ENCODE measurements at regions not wholly inside any gene's neighbourhood (a gene's known extent, or its start where the extent isn't known, plus 50 kb on each side); places are given as distances from the start of the nearest gene placed in this dataset.

GRCh38 chr12:73465106-73465505 lies 1072.5 kb upstream of the ATXN7L3B start:
- no peaks in the 10 kb centered on the region for H3K36me3 ChIP-seq (ENCODE audit: low read depth, missing control alignments)
- TF ChIP-seq, protein P1, sequence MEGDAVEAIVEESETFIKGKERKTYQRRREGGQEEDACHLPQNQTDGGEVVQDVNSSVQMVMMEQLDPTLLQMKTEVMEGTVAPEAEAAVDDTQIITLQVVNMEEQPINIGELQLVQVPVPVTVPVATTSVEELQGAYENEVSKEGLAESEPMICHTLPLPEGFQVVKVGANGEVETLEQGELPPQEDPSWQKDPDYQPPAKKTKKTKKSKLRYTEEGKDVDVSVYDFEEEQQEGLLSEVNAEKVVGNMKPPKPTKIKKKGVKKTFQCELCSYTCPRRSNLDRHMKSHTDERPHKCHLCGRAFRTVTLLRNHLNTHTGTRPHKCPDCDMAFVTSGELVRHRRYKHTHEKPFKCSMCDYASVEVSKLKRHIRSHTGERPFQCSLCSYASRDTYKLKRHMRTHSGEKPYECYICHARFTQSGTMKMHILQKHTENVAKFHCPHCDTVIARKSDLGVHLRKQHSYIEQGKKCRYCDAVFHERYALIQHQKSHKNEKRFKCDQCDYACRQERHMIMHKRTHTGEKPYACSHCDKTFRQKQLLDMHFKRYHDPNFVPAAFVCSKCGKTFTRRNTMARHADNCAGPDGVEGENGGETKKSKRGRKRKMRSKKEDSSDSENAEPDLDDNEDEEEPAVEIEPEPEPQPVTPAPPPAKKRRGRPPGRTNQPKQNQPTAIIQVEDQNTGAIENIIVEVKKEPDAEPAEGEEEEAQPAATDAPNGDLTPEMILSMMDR (IDR thresholded peaks at IDR 0.05): no peak
- no peak for TF ChIP-seq POLR2A (IDR thresholded peaks at IDR 0.05)
- no peak overlapping the region for H3K27ac ChIP-seq
- no peak for DNase-seq
- H3K9me3 ChIP-seq: no peaks in the 10 kb centered on the region
- H3K4me1 ChIP-seq: no peaks in the 10 kb centered on the region
- 64 to 82% methylated on average over 4 of the region's 4 CpGs for WGBS, 2 donors
- H3K4me3 ChIP-seq: no peak overlapping the region
- intact Hi-C loops (cut with DNase I; ENCODE audit: low total_unique reads): no loop called here
- H3K27me3 ChIP-seq: no peaks in the 10 kb centered on the region

DNA sequence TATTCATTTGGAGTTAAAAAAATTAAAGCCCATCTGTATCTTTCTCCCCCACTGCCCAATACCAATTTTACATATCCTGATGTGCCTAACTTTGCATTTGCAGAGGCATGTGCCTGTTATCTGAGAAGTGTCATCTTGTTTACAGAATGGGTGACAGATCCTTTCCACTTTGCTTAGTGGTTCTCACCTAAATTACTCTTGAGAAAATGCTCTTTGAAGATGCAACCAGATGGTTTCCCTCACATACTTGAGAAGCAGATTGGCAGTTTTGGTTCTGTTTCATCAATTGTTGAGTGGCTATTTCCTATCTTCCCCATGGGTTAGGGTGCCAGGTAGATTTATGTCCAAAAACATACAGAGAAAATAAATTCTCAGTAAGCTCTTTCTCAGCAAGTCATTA lies 1051.4 kb upstream of the ATXN7L3B start:
- intact Hi-C loops (cut with DNase I; ENCODE audit: low total_unique reads): no loop called here
- Histone ChIP-seq H3K27ac (no peak overlapping the region), H3K4me3 (no peak overlapping the region), H3K36me3 (ENCODE audit: low read depth, missing control alignments) (no peaks in the 10 kb centered on the region), H3K9me3 (no peaks in the 10 kb centered on the region), H3K27me3 (no peaks in the 10 kb centered on the region), H3K4me1 (no peaks in the 10 kb centered on the region)
- TF ChIP-seq POLR2A (IDR thresholded peaks at IDR 0.05): no peak
- TF ChIP-seq, protein P1 (IDR thresholded peaks at IDR 0.05): no peak
- DNase-seq: no peak

DNA sequence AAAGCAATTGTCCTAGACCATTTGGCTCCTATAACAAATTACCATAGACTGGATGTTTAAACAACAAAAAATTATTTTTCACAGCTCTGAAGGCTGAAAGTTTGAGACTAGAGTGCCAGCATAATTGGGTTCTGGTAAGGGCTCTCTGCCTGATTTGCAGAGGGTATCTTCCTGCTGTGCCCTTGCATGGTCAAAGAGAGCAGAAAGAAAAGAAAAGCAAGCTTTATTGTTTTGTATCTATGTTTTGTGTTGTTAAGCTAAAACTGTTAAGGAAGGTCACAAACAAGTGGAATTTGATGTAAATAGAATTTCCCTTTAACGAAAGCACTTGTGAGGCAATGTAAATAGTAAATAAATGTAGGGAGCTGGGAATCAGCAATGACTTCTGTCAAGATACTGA lies 1031.0 kb upstream of the ATXN7L3B start:
- Histone ChIP-seq H3K4me3 (no peak overlapping the region), H3K27me3 (no peaks in the 10 kb centered on the region), H3K4me1 (no peaks in the 10 kb centered on the region), H3K9me3 (no peaks in the 10 kb centered on the region), H3K36me3 (ENCODE audit: low read depth, missing control alignments) (no peaks in the 10 kb centered on the region), H3K27ac (no peak overlapping the region)
- WGBS, 2 donors: 46 to 61% methylated on average over 1 of the region's 1 CpG
- no peak for DNase-seq
- intact Hi-C loops (cut with DNase I; ENCODE audit: low total_unique reads): no loop called here
- TF ChIP-seq POLR2A (IDR thresholded peaks at IDR 0.05): no peak

GRCh38 chr12:73514672-73515071 lies 1023.0 kb upstream of the ATXN7L3B start:
- intact Hi-C loops (cut with DNase I; ENCODE audit: low total_unique reads): no loop called here
- no peaks in the 10 kb centered on the region for H3K9me3 ChIP-seq
- H3K36me3 ChIP-seq (ENCODE audit: low read depth, missing control alignments): no peaks in the 10 kb centered on the region
- WGBS, 2 donors: 65 to 69% methylated on average over 2 to 3 of the region's 3 CpGs
- TF ChIP-seq POLR2A (IDR thresholded peaks at IDR 0.05): no peak
- TF ChIP-seq, protein P1 (IDR thresholded peaks at IDR 0.05): no peak
- H3K4me3 ChIP-seq: no peak overlapping the region
- no peaks in the 10 kb centered on the region for H3K4me1 ChIP-seq
- no peak for DNase-seq
- H3K27me3 ChIP-seq: no peaks in the 10 kb centered on the region
- H3K27ac ChIP-seq: no peak overlapping the region

DNA sequence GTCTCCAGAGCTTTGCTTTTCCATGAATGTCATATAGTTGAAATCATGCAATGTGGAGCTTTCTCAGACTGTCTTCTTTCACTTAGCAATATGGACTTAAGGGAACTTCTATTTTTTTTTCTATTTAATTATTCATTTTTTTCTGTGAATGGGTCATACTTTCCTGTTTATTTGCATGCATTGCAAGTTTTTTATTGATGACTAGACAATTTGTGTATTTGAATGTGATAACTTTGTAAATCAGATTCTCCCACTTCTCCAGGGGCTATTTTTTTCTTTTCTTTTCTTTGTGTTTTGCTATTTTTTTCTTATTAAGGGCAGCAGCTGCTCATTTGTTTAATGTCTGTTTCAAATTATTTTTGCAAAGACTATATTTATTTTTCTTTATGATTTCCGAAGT lies 1019.8 kb upstream of the ATXN7L3B start:
- Histone ChIP-seq H3K36me3 (ENCODE audit: low read depth, missing control alignments) (no peaks in the 10 kb centered on the region), H3K4me3 (no peak overlapping the region), H3K9me3 (no peaks in the 10 kb centered on the region), H3K4me1 (no peaks in the 10 kb centered on the region), H3K27me3 (no peaks in the 10 kb centered on the region), H3K27ac (no peak overlapping the region)
- no peak for TF ChIP-seq POLR2A (IDR thresholded peaks at IDR 0.05)
- TF ChIP-seq, protein P1 (IDR thresholded peaks at IDR 0.05): no peak
- intact Hi-C loops (cut with DNase I; ENCODE audit: low total_unique reads): no loop called here
- WGBS, 2 donors: 0 to 6% methylated on average over 1 of the region's 1 CpG
- DNase-seq: no peak

Measured in testis (tissue), 2 donors.